ENCODE measurements at regions not wholly inside any gene's neighbourhood (a gene's known extent, or its start where the extent isn't known, plus 50 kb on each side); places are given as distances from the start of the nearest gene placed in this dataset.

GRCh38 chr21:14889080-14889810 is 175.6 kb downstream of the NRIP1 start:
- H3K36me3 ChIP-seq (ENCODE audit: control insufficient read depth in 2 of 2, insufficient read depth in 1 of 2, low read length in 2 of 2), result no peaks in the 10 kb centered on the region
- no peak for TF ChIP-seq GLI2 (tag by site-specific recombination; IDR thresholded peaks at IDR 0.05; ENCODE audit: borderline replicate concordance, low read depth)
- no peak for TF ChIP-seq GFI1B (tag by site-specific recombination; IDR thresholded peaks at IDR 0.05)
- TF ChIP-seq KLF9 (tag by site-specific recombination; IDR thresholded peaks at IDR 0.05; ENCODE audit: low read depth), result no peak
- no peak for TF ChIP-seq ZNF132 (tag by site-specific recombination; IDR thresholded peaks at IDR 0.05; ENCODE audit: borderline replicate concordance)
- TF ChIP-seq ZNF623 (tag by site-specific recombination; IDR thresholded peaks at IDR 0.05), result no peak
- TF ChIP-seq ZNF645 (tag by site-specific recombination; IDR thresholded peaks at IDR 0.05), result no peak
- TF ChIP-seq ZNF211 (tag by site-specific recombination; IDR thresholded peaks at IDR 0.05; ENCODE audit: low read depth), result no peak
- TF ChIP-seq ZNF561 (tag by site-specific recombination; IDR thresholded peaks at IDR 0.05; ENCODE audit: borderline replicate concordance), result no peak
- no peak for TF ChIP-seq SP3 (tag by site-specific recombination; IDR thresholded peaks at IDR 0.05)
- no peak for TF ChIP-seq MEIS1 (CRISPR knock-in tag; IDR thresholded peaks at IDR 0.05; ENCODE audit: borderline replicate concordance)
- no peak for TF ChIP-seq INSM2 (tag by site-specific recombination; IDR thresholded peaks at IDR 0.05)
- TF ChIP-seq ZNF292 (tag by site-specific recombination; IDR thresholded peaks at IDR 0.05; ENCODE audit: borderline replicate concordance, low read depth), result no peak
- TF ChIP-seq ZBTB48 (tag by site-specific recombination; IDR thresholded peaks at IDR 0.05), result no peak
- no peak for TF ChIP-seq ZNF423 (tag by site-specific recombination; IDR thresholded peaks at IDR 0.05)
- no peak for TF ChIP-seq ZNF404 (tag by site-specific recombination; IDR thresholded peaks at IDR 0.05)
- TF ChIP-seq ZNF280D (tag by site-specific recombination; IDR thresholded peaks at IDR 0.05), result no peak
- no peak for TF ChIP-seq ZNF280C (tag by site-specific recombination; IDR thresholded peaks at IDR 0.05)
- H3K9me3 ChIP-seq (ENCODE audit: control insufficient read depth, insufficient read depth, low read depth, low read length), result no peaks in the 10 kb centered on the region
- ChIA-PET POLR2A (interaction anchor here (0.7 kb wide), 1 partner anchor 125 kb away, joined by 3 read pairs; no protein-coding TSS in a partner anchor), CTCF (interaction anchor here (0.6 to 0.7 kb wide), 2 partner anchors 21 to 55 kb away, joined by 3 read pairs; no protein-coding TSS in a partner anchor)
- no peak overlapping the region for H3K4me3 ChIP-seq (ENCODE audit: low read depth, low read length)
- H3K27ac ChIP-seq (ENCODE audit: extremely low read depth, low read depth, low read length), result no peak overlapping the region
- H3K4me1 ChIP-seq (ENCODE audit: control insufficient read depth, insufficient read depth, low read length), result no peaks in the 10 kb centered on the region
